ENCODE measurements at regions not wholly inside any gene's neighbourhood (a gene's known extent, or its start where the extent isn't known, plus 50 kb on each side); places are given as distances from the start of the nearest gene placed in this dataset.

GRCh38 chr12:78793491-78793890 lies 71.1 kb upstream of the SYT1 start:
- WGBS, 5 donors = 56 to 82% (median 61%) methylated on average over 2 of the region's 2 CpGs
- intact Hi-C loops (cut with DNase I; ENCODE audit: low total_unique reads) = no loop called here
- no peaks in the 10 kb centered on the region for H3K27me3 ChIP-seq (replicated peaks in 1 of 7)
- H3K27ac ChIP-seq = no peak overlapping the region
- TF ChIP-seq POLR2AphosphoS5 (IDR thresholded peaks at IDR 0.05) (no peak), POLR2A (IDR thresholded peaks at IDR 0.05) (no peak), CTCF (IDR thresholded peaks at IDR 0.05 in 8 of 11, conservative IDR thresholded peaks at IDR 0.05 in 3 of 11) (no peak)
- H3K9me3 ChIP-seq = peaks cover 0 to 29% (median 4%) of the 10 kb centered on the region in 8 donors
- no peaks in the 10 kb centered on the region for H3K36me3 ChIP-seq
- DNase-seq = no peak
- H3K4me3 ChIP-seq = no peak overlapping the region
- H3K4me1 ChIP-seq = no peaks in the 10 kb centered on the region

GRCh38 chr12:78793982-78794381 lies 70.6 kb upstream of the SYT1 start:
- Histone ChIP-seq H3K4me1 (no peaks in the 10 kb centered on the region), H3K27me3 (replicated peaks in 1 of 7) (no peaks in the 10 kb centered on the region), H3K4me3 (no peak overlapping the region), H3K9me3 (peaks cover 0 to 29% (median 4%) of the 10 kb centered on the region in 8 donors), H3K27ac (no peak overlapping the region), H3K36me3 (no peaks in the 10 kb centered on the region)
- TF ChIP-seq POLR2A (IDR thresholded peaks at IDR 0.05) (no peak), CTCF (IDR thresholded peaks at IDR 0.05 in 8 of 11, conservative IDR thresholded peaks at IDR 0.05 in 3 of 11) (no peak), POLR2AphosphoS5 (IDR thresholded peaks at IDR 0.05) (no peak)
- WGBS, 5 donors = 94 to 97% (median 95%) methylated on average over 18 of the region's 18 CpGs
- DNase-seq = no peak
- intact Hi-C loops (cut with DNase I; ENCODE audit: low total_unique reads) = no loop called here

- no peak overlapping the region for H3K27ac ChIP-seq
- H3K36me3 ChIP-seq = no peaks in the 10 kb centered on the region
- H3K27me3 ChIP-seq (replicated peaks in 1 of 7) = no peaks in the 10 kb centered on the region
- TF ChIP-seq POLR2A (IDR thresholded peaks at IDR 0.05) = no peak
- no peak for DNase-seq
- no peaks in the 10 kb centered on the region for H3K4me1 ChIP-seq
- H3K9me3 ChIP-seq = peaks cover 0 to 29% (median 4%) of the 10 kb centered on the region in 8 donors
- intact Hi-C loops (cut with DNase I; ENCODE audit: low total_unique reads) = no loop called here
- H3K4me3 ChIP-seq = no peak overlapping the region
These were observed 68.6 kb upstream of the SYT1 start for GRCh38 chr12:78795934-78796445.

GRCh38 chr12:78797196-78797931 lies 67.2 kb upstream of the SYT1 start:
- intact Hi-C loops (cut with DNase I; ENCODE audit: low total_unique reads) = no loop called here
- 84 to 90% (median 86%) methylated on average over 2 of the region's 2 CpGs for WGBS, 5 donors
- H3K27me3 ChIP-seq (replicated peaks in 1 of 7) = no peaks in the 10 kb centered on the region
- TF ChIP-seq CTCF (IDR thresholded peaks at IDR 0.05 in 8 of 11, conservative IDR thresholded peaks at IDR 0.05 in 3 of 11) (no peak), POLR2AphosphoS5 (IDR thresholded peaks at IDR 0.05) (no peak), POLR2A (IDR thresholded peaks at IDR 0.05) (no peak)
- no peaks in the 10 kb centered on the region for H3K4me1 ChIP-seq
- no peak overlapping the region for H3K4me3 ChIP-seq
- no peak for DNase-seq
- no peak overlapping the region for H3K27ac ChIP-seq
- H3K36me3 ChIP-seq = no peaks in the 10 kb centered on the region
- H3K9me3 ChIP-seq = peaks cover 0 to 29% (median 4%) of the 10 kb centered on the region in 8 donors

Measured in spleen (tissue), 11 donors.